KBM-7 (cell line): ENCODE measurements at regions not wholly inside any gene's neighbourhood (a gene's known extent, or its start where the extent isn't known, plus 50 kb on each side); places are given as distances from the start of the nearest gene placed in this dataset.

ENCODE experiments used
- DNase-seq: peaks from one replicate; pipeline ENCODE4 v3.0.0-alpha.2; 2015
- in situ Hi-C: fragments of 300-500 bp; cut with MboI; formaldehyde crosslinking; loops from 2 replicates; pipeline ENCODE4 v1.14.3; 2020; ENCODE audit warnings: low sequenced_read_pairs, low pct_unique_long_range_greater_than_20kb, mixed read lengths

DNA sequence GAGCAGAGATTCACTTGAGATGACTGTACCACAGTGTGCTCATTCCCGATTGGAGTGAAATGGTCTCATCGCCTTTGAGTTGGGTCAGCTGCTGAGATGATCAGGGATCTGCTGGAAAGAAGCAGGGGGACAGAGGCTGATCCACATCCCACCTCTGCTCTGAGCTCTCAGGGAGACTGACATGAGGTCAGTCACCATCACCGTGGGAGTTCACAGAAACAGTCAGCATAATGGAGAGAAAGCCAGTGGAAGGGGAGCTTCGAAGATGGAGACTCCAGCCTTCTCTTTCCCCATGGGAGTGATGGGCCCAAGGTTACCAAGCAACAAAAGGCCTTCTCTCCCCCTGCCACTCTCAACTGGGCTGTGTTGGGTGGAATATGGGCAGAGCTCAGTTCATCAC is 276.4 kb downstream of the CDK5RAP2 start:
- in situ Hi-C loops: no loop called here
- no peak for DNase-seq

DNA sequence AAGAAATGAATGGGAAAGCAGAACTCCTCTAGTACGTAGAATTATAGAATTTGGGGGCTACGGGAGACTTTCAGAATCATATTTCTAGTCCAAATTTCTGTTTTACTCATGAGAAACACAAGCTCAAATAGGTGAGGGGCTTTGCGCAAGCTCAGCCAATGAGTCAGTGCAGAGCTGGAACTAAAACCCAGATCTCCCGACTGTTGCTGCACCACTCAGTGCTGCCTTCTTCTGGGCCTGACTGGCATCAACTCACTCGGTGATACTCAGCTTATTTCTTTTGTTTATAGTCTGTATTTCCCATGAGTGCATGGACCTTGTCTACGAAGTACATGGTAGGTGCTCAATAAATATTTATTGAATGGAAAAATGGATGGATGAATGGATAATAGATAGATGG is 280.2 kb downstream of the CDK5RAP2 start:
- in situ Hi-C loops: no loop called here
- no peak for DNase-seq

DNA sequence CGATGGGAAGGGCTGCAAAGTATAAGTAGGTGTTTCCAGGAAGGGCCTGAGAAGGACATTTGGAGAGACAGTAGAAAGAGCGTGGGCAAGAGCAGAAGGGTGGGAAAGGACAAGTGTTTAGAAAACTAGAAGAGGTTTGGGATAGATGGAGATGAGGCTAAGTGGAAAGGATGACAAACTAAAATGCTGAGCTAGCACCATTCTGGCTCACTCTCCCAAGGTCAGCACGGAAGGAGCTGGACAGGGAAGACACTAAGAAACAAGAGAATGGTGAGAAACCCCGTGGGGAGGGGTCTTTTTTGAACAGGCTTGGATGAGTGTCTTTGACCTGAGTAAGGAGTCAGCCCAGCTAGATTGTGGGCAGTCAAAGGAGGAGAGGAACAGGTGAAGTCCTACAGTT is 286.0 kb downstream of the CDK5RAP2 start:
- no peak for DNase-seq
- in situ Hi-C loops: no loop called here

DNA sequence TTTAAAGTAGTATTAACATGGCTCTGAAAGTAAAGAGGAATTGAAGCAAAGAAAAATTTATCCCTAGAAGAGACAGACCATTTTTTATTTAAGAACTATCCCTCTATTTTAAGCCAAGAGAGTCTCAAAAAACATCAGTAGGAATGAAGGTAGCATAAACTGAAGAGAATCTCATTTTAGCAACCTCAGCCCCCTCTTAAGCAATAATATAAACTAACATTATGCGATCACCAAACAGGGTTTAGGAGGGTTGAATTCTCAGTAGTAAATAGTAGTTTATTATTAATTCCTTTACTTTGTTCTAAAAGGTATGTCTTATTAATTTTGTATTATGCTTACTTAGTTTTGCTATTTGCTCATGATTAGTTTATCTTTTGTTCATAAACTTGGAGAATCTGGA is 287.4 kb downstream of the CDK5RAP2 start:
- in situ Hi-C loops: no loop called here
- no peak for DNase-seq

DNA sequence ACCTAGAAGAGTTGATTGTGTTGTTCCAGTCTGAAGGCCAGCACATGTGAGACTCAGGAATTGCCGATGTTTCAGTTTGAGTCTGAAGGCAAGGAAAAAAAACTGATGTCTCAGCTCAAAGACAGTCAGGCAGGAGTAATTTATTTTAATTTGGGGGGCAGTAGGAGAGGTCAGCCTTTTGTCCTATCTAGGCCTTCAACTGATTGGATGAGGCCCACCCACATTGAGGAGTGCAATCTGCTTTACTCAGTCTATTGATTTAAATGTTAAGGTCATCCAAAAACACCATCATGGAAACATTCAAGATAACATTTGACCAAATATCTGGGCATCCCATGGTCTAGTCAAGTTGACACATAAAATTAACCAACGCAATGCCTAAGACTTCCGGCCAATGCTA is 288.9 kb downstream of the CDK5RAP2 start:
- in situ Hi-C loops: no loop called here

DNA sequence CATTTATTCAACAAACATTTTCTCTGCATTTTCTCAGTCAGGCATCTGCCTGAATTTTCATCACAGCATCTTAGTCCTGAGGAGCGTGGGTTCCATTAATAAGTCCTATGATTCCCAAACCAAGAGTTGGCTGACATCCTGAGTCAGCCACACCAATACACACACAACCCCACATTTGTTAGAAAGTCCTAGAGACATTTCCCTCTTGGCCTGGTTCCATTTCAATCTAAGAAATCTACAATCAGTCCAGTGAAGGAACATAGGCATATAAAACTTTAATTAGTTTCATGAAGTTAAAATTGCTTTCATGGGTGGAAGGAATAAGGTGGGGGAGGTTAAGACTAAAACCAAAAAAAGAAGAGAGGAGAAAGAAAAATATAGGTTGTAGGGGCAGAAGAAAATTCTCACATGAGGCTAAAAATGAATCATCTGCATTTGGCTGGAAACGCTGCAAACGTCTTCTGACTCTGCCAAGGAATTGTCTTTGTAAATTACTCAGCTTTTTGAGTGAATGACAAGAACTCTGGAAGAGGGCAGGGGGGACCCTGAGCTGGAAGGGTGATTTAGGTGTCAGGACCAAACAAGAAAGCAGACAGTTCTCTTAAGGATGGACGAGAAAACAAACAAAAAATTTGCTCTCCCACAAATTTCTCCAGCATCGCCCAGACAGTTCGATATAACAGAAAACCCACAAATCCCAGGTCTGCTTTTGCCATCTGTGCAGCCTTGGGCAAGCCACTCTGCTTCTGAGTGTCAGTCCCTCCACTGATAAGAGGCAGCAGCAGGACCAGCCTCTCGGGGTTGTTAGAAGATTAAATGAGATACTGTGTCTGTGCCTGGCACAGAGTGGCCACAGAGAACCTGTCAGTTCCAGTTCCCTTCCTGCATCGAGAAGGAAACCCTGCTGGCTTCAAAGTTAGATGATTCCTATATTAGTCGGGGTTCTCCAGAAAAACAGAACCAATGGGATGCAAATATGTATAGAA is 289.7 kb downstream of the CDK5RAP2 start:
- in situ Hi-C loops: no loop called here
- DNase-seq: no peak

More for the DNA sequence above, 288.9 kb downstream of the CDK5RAP2 start:
- no peak for DNase-seq

DNA sequence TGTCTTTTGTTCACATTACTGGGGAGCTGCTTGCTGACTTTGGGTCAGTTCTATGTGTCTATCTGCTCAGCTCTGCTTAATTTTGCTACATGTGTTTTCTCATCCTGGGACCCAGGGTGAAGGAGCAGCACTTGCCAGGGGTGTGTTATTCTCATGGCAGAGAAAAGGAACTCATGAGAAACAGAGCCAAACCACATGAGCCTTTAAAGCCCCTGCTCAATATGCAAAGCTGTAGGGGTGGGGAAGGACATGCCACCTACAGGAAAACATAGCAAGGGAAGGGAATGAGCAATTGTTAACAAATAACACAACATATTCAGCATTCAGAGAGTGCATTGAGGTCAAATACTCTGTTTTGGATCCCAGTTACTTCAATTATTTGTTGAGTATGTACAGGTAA is 290.9 kb downstream of the CDK5RAP2 start:
- in situ Hi-C loops: no loop called here
- DNase-seq: no peak

DNA sequence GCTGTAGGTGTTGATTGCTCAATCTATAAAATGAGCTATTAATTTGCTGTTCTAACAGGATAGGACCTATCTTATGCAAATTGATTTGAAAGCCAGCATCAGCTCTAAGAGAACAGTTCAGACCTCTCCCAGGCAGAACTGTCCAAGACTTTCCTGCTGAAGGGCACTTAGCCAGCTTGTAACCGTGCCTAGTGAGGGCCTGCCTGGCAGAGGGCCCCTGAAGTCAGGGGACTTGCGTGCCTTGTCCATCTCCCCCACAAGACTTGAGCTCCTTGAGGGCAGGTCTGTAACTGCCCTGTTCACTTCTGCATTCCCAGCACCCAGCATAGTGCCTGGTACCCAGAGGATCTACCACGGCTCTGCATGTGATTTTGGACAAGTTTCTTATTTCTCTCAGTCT is 293.4 kb downstream of the CDK5RAP2 start:
- no peak for DNase-seq
- in situ Hi-C loops: no loop called here

DNA sequence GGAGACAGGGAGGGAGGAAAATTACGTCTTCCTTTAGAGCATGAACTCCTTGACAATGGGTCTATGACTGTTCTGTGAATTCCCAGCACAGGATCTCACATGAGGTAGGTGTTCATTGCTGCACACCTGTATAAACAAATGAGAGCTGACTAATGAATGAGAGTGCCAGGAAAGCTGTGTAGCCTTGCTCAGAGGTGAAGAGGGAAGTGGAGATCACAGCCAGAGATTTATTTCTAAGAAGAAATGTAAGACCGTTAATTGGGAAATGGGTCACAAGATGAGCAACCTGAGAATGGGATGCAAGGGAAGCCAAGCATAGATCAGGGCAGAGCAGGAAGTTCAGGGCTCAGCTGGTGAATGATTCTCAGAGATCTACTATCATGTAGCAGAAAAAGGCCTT is 295.1 kb downstream of the CDK5RAP2 start:
- DNase-seq: no peak
- in situ Hi-C loops: no loop called here

DNA sequence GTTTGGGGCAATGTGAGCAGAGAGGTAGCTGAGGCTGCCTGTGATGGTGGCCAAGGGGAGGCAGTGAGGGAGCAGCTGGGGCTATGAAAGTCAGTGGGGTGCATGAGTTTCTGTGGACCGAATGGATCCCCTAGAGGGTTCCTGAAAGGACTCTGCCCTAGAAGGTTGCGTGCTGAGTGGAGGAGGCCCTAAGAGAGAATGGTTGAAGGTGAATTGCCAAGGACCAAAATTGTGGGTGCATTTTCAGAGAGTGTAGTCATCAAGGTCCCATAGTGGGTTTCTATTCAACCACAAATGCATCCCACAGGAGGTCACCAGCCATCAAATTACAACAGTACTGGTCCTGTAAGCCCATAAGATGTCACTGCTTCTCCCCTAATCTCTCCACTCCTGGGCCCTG is 298.3 kb downstream of the CDK5RAP2 start:
- in situ Hi-C loops: no loop called here
- no peak for DNase-seq

DNA sequence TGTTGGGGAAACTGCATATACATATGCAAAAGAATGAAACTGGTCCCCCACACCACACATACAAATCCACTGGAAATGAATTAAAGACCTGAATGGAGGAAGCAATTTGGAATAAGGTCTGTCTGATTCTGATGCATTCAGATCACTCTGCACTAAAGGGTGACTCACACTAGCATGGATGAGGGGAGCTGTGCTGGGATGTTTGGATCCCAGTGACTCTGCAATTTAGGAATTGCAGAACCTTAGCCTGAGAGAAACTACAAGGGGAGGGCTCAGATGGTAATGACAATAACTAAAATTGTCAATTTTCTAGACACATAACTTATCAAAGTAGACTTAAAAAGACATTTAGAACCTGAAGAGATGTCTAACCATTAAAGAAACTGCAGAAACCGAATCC is 312.0 kb downstream of the CDK5RAP2 start:
- no peak for DNase-seq
- in situ Hi-C loops: no loop called here

DNA sequence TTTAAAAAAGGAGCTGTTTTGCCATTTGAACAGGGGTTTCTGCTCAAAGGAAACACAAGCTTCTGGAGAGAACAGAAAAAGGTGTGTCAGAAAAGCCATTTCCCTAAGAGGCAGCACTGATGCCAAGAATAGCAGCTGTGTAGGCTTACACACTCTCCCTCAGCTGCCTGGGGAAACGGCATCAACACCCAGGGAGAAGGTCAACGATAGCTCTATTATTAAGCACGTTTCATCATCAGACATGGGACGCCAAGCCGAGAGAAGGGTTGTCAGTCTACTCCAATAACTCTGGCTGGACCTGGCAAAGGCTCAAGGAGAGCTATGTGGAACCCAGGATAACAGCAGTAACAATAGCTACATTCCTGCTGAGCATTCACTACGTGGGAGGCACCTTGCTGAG is 314.2 kb downstream of the CDK5RAP2 start:
- no peak for DNase-seq
- in situ Hi-C loops: no loop called here

DNA sequence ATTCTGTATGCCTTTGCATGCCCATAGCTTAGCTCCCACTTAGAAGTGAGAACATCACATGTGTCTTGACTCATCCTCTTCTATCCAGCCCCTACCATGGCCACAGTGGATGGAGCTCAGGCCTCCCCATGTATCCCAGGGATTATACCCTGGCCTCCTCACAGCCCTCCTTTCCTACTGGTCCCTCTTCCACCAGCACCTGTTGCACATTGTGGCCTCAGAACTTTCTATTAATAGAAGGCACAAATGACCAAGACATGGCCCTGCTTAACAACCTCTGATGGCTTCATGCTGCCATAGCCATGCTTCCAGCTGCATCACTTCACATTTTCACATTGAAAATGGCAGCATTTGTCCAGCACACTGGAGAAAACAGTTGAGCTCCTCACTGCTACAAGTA is 315.4 kb downstream of the CDK5RAP2 start:
- DNase-seq: no peak
- in situ Hi-C loops: no loop called here

DNA sequence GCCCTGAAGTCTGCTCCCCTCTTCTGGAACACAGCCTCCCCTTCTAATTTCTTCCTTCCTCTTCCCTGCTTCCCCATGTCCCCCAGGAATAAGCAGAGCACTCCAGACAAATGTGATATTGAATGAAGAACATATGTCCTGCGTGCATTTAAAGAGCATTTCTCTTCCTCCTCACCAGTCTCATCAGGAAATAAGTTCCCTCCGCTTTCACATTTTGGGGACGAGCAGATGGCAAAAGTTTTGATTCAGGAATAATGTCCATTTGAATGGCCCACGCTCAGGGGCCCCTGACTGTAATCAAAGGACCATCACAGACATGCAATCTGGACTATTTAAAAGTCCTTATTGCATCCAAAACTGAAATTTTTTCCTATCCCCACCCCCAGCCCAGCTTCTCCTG is 316.1 kb downstream of the CDK5RAP2 start:
- DNase-seq: no peak
- in situ Hi-C loops: no loop called here

DNA sequence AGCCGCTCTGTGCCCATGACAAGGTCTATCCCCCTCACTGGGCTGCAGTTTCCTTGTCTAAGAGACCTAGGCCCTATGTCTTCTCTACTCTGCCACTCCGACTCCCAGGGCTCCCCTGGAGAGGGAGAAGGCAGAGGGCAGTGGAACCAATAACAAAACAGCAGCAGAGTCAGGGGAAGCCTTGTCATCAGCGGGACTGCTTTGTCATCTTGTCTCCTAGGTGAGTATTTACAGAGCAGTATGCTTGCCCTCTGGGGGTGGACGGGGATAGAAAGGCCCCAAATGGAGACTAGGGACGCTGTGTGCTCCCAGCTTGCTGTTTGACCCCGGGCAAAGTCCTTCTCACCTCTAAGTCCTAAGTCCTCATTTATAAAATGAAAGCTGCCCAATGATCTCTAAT is 318.5 kb downstream of the CDK5RAP2 start:
- in situ Hi-C loops: no loop called here
- DNase-seq: no peak

DNA sequence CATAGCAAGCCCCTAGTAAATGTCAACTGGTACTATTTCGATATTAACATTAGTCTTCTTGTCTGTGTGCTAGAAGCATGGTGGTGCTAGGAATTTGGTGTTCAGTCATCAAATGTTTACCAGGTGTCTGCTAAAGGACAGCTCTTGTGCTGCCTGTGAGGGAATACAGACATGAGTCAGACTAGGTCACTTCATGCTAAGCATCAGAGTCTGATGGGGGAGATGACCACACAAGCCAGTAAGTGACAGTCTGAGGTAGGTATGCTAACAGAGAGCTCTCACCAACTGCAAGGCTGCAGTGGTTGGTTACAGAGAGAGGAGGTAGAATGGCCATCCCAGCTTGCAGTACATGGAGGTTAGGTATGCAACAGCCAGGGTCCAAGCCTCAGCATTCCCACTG is 320.9 kb downstream of the CDK5RAP2 start:
- in situ Hi-C loops: no loop called here
- DNase-seq: no peak

DNA sequence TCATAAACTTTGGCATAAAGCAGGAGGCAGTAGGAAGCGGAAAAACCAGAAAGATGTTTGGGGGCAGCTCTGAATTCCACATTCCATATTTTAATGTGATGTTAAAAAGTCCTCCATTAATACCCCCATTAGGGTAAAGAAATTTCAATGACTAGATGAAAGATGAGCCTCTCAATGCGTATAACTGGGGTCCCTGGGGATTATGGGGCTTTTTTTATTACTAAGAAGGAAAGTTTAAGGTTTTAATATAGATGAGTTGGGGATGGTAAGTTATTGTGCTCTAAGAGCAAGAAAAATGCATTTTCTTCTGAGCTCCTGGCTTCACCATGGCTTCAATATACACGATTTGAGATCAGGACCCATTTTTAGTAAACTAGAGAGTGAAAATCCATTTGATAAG is 321.9 kb downstream of the CDK5RAP2 start:
- no peak for DNase-seq
- in situ Hi-C loops: no loop called here

DNA sequence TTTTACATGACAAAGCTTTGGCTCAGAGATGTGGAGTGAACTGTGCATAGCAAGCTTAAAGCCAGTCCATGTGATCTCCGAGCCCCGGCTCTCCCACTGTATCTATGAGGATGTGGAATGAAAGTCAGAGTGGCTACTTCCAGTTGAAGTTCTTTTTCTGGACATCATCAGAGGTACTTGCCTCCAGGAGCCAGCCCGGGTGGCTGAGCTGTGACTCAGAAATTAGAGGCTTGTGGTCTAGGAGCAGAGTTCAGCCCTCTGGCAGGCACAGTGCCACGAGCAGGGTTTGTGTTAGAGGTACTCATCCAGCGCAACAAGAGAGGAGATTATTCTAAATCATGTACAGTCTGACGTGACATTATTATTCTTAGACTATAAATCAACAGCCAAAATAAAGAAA is 322.5 kb downstream of the CDK5RAP2 start:
- in situ Hi-C loops: no loop called here
- DNase-seq: no peak

DNA sequence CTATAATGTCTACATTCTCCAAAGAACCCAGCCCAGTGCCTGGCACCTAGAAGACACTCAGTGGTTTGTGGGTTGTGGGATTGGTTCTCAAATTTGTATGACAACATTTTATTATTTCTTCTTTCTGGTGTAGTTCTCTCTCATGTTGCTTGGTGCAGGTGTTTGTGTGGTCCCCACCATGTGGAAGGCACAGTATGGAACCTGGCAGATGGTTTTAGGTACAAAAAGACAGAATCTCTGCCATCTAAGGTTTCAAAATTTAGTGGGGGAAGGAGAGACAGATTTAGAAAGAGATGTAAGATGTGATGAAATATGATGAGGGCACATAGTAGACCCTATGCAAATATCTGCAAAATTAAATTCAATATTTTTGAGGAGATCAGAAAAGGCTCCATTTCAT is 323.8 kb downstream of the CDK5RAP2 start:
- in situ Hi-C loops: no loop called here
- DNase-seq: no peak

DNA sequence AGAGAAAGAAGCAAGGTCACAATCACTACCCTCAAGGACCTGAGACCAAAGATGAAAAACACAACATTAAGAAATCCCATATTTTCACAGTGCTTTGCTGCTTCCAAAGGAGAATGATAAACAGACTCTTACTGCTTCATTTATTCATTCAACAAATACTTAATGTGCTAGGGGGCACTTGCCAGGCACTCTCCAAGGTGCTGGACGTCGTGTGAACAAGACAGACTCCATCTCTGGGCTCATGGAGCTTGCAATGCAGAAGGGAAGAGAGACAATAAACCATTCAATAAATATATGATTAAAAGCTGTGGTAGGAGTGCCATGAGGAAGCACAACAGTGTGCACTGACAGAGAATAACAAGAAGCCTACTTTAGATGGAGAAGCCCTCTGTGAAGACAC is 327.7 kb downstream of the CDK5RAP2 start:
- in situ Hi-C loops: no loop called here
- no peak for DNase-seq

DNA sequence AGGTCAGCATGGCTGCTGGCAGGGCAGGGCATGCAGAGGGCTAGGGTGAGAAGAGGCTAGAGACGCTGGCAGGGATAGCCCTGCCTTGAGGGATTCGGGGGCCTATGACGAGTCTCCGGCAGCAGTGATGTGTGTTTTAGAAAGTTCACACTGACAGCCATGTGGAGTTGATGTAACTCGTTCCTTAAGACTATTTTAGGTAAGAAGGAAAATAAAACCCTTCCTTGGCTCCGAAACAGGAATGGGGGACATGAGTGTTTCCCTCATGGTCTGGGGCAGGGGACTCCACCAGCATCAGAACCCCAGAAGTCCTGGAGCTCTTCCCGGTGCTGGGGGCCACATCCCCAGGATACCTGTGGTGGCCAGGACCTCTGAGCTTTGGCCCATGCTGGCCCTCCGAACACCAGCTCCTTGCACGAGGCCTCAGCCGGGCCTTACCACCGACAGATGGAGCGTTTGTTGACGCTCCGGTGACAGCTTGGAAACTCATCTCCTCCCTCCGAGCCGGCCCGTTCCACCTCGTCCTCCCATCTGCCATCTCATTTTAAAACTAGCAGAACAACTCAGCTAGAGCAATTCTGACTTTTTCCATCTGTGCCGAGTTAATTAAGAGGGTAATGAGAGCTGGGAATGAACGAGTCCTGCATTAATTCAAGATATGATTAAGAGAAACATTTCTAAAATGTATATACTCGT is 337.7 kb downstream of the CDK5RAP2 start:
- in situ Hi-C loops: no loop called here
- DNase-seq: no peak
